ENCODE measurements at regions not wholly inside any gene's neighbourhood (a gene's known extent, or its start where the extent isn't known, plus 50 kb on each side); places are given as distances from the start of the nearest gene placed in this dataset.

GRCh38 chr2:236981701-236982485, 103.8 kb upstream of the COPS8 start:
- TF ChIP-seq CTCF (IDR thresholded peaks at IDR 0.05) = no peak
- no peak for TF ChIP-seq POLR2A (IDR thresholded peaks at IDR 0.05)
- TF ChIP-seq EP300 (IDR thresholded peaks at IDR 0.05) = no peak
- TF ChIP-seq POLR2AphosphoS5 (IDR thresholded peaks at IDR 0.05) = no peak
